ENCODE measurements at regions not wholly inside any gene's neighbourhood (a gene's known extent, or its start where the extent isn't known, plus 50 kb on each side); places are given as distances from the start of the nearest gene placed in this dataset.

- TF ChIP-seq CTCF (conservative IDR thresholded peaks at IDR 0.05; ENCODE audit: low read length) (no peak), EZH2phosphoT487 (IDR thresholded peaks at IDR 0.05; ENCODE audit: borderline replicate concordance, low read depth, low read length) (no peak)
Observed at GRCh38 chr2:2941205-2941604, 436.4 kb downstream of the EIPR1 start.
